GM23248 (cell line): ENCODE measurements at regions not wholly inside any gene's neighbourhood (a gene's known extent, or its start where the extent isn't known, plus 50 kb on each side); places are given as distances from the start of the nearest gene placed in this dataset.

Experiments used
- EZH2 ChIP-seq: fragments of 200-600 bp; sonication (generic); IDR thresholded peaks from 2 replicates; pipeline ENCODE4 v1.6.1; 2018; ENCODE audit warnings: antibody characterized with exemption, mild to moderate bottlenecking; ENCODE audit not compliant: insufficient read depth, poor library complexity, severe bottlenecking
- EZH2phosphoT487 ChIP-seq: fragments of 200-600 bp; sonication (generic); IDR thresholded peaks from 2 replicates; pipeline ENCODE4 v1.6.1; 2018; ENCODE audit warnings: antibody characterized with exemption, moderate library complexity, mild to moderate bottlenecking, low read depth; ENCODE audit not compliant: insufficient read depth

DNA sequence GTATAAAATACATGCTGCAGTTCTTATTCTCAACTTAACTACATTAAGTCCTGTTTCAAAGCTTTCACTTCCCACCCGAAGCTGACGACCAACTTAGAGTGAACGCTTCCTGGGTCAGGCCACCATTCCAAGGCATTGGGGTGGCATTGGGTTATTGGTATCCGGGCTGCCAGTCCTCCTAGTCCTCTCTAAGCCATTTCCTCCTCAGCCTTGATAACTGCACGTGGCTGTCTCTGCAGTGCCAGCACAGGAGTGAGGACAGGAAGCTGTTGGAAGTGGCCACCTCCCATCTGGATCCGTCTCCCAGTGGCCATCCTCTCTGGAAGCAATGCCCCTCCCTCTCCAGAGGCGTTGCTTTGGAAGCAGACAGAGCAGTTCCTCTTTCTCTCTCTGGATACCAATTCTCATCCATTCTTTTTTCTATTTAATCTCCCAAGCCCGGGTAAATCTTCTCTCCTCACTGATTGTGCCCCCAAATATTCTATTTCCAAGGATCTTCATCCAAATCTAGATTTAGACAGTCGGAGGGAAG is 354.7 kb downstream of the EIPR1 start:
- no peak for TF ChIP-seq EZH2phosphoT487
- no peak for TF ChIP-seq EZH2
